ENCODE measurements at regions not wholly inside any gene's neighbourhood (a gene's known extent, or its start where the extent isn't known, plus 50 kb on each side); places are given as distances from the start of the nearest gene placed in this dataset.

GRCh38 chr14:86911486-86911885 is 1081.5 kb downstream of the GALC start:
- TF ChIP-seq CTCF (IDR thresholded peaks at IDR 0.05): no peak
- no peak for TF ChIP-seq POLR2A (IDR thresholded peaks at IDR 0.05)
- TF ChIP-seq EP300 (IDR thresholded peaks at IDR 0.05): no peak
